Neural cell (in vitro differentiated cells): ENCODE measurements at regions not wholly inside any gene's neighbourhood (a gene's known extent, or its start where the extent isn't known, plus 50 kb on each side); places are given as distances from the start of the nearest gene placed in this dataset.

Experiments
- CTCF ChIP-seq: fragments of 450-650 bp; IDR thresholded peaks from 2 replicates; pipeline ENCODE4 v1.5.1; 2014; ENCODE audit warnings: antibody characterized with exemption, mild to moderate bottlenecking, moderate library complexity; ENCODE audit not compliant: poor library complexity, severe bottlenecking
- EZH2 ChIP-seq: fragments of 200-600, 300-800 bp; shearing (Covaris generic), sonication (generic); IDR thresholded peaks from 2 replicates; pipeline ENCODE4 v1.6.1; 2014; ENCODE audit warnings: antibody characterized with exemption, low read length, borderline replicate concordance, mild to moderate bottlenecking; ENCODE audit not compliant: insufficient read depth, poor library complexity, severe bottlenecking
- POLR2AphosphoS5 ChIP-seq: IDR thresholded peaks from 2 replicates; pipeline ENCODE4 v1.6.1; 2012
- RAD21 ChIP-seq: fragments of 450-650 bp; conservative IDR thresholded peaks from 2 replicates; pipeline ENCODE4 v1.6.1; 2014; ENCODE audit warnings: antibody characterized with exemption, mild to moderate bottlenecking, moderate library complexity
- REST ChIP-seq: IDR thresholded peaks from 2 replicates; pipeline ENCODE4 v1.6.1; 2012; ENCODE audit warnings: borderline replicate concordance
- SMC3 ChIP-seq: fragments of 450-650 bp; conservative IDR thresholded peaks from 2 replicates; pipeline ENCODE4 v1.6.1; 2014; ENCODE audit warnings: antibody characterized with exemption, mild to moderate bottlenecking, moderate library complexity; ENCODE audit not compliant: poor library complexity
- TAF1 ChIP-seq: IDR thresholded peaks from 2 replicates; pipeline ENCODE4 v1.6.1; 2012; ENCODE audit warnings: low read depth

GRCh38 chr4:186392017-186392416, 126.0 kb downstream of the F11 start:
- TF ChIP-seq SMC3 (no peak), CTCF (no peak), RAD21 (no peak), EZH2 (no peak), POLR2AphosphoS5 (no peak), TAF1 (no peak), REST (no peak)
